Stimulated activated CD8-positive, alpha-beta memory T cell treated with anti-CD3 and anti-CD28 coated beads, Interleukin-12 subunit alpha, Interleukin-12 subunit beta, amount 100 ng/mL, for 1 hour (primary cell): ENCODE measurements at regions not wholly inside any gene's neighbourhood (a gene's known extent, or its start where the extent isn't known, plus 50 kb on each side); places are given as distances from the start of the nearest gene placed in this dataset.
"Not testable (repeated sequence)": the region's sequence is repeated elsewhere in the genome, so short reads cannot be mapped to it uniquely, and the experiment has no call there.

ENCODE experiments used
- DNase-seq: peaks from one replicate; pipeline ENCODE4 v3.0.0-alpha.2; 2020; ENCODE audit warnings: low read depth

DNA sequence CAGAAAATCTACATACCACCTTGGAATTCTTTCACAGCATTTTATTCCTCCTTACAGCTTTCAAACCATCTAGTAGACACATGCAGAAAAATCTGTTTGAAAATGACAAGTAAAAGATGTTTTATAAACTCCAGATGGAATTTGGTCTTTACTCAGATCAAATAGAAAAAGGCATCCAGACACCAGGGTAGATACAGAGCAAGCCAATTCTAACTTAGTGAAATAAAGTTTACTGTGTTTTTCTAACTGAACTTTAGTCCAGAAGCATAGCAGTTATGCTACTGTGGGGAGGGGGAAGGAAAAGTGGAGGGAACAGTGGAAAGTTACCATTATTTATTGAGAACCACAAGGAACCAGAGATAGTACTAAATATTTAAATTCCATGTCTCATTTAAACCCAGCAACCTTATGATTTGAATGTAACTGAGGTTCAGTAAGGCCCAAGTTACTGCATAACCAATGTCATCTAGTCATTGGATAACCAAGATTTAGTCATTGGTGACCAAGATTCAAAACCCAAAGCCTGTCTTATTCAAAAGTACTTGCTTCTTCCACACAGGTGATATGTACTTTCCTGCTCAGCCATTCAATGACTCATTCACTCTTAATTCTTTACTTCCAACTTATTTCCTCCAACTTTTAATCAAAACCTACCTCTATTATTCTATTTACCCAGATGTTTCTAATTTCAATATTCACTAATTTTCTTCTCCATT is 57.7 kb downstream of the RAD51AP2 start:
- DNase-seq, result no peak

- DNase-seq, result no peak
Observed at GRCh38 chr2:17455343-17455742, 62.9 kb downstream of the RAD51AP2 start.

DNA sequence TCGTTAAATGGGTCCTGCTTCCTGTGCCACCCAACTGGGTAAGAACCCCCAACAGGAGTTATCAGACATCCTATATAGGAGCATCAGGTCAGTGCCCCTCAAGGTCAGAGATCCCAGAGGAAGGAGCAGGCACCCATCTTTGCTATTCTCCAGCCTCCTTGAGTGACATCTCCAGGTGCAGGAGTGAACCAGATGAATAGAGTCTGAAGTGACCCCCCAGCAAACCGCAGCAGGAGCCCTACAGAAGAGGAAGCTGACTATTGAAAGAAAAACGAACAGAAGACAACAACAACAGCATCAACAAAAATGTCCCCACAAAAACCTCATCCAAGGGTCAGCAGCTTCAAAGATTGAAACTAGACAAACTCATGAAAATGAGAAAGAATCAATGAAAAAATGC is 72.0 kb downstream of the RAD51AP2 start:
- not testable (repeated sequence) for DNase-seq

GRCh38 chr2:17445744-17446143 is 72.5 kb downstream of the RAD51AP2 start:
- no peak for DNase-seq

DNA sequence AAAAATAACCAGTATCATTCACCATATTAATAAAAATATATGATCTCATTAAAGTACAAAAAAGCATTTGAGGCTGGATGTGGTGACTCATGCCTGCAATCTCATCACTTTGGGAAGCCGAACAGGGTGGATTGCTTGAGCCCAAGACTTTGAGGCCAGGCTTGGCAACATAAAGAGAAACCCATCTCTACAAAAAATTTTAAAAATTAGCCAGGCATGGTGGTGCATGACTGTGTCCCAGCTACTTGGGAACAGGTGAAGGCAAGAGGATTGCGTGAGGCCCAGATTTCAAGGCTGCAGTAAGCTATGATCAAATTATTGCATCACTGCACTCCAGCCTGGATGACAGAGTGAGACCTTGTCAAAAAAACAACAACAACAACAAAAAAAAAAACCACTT is 75.9 kb downstream of the RAD51AP2 start:
- no peak for DNase-seq

- no peak for DNase-seq
Observed at GRCh38 chr2:17441790-17442189, 76.5 kb downstream of the RAD51AP2 start.

DNA sequence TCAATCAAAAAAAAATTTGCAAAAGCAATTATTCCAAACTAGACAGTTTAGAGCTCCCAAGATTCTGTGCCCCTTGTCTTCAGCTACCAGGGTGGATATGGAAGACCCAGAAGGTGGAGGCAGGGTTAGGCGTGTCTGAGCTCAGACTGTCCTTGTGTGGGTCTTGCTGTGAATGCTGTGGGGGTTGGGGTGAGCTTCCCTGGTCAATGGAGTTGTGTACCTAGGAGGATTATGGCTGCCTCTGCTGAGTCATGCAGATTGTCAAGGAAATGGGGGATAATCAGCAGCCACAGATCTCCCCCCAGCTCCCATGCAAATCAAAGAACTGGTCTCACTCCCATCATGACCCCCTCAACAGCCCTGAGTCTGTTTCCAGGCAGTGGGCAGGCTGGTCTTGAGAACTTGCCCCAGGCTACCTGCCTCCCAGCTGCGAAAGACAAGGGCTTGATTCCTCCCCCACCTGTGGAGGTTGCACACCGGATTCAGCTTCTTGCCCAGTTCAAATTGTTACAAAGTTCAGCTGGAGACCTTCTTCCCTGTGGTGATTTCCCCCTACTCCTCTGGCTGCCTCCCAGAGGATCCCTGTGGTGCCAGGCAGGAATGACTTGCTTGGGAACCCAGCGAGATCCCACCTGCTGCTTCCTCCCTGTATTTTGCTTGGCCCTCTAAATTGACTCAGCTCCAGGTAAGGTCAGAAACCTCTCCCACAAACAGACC is 77.0 kb downstream of the RAD51AP2 start:
- DNase-seq, result no peak

DNA sequence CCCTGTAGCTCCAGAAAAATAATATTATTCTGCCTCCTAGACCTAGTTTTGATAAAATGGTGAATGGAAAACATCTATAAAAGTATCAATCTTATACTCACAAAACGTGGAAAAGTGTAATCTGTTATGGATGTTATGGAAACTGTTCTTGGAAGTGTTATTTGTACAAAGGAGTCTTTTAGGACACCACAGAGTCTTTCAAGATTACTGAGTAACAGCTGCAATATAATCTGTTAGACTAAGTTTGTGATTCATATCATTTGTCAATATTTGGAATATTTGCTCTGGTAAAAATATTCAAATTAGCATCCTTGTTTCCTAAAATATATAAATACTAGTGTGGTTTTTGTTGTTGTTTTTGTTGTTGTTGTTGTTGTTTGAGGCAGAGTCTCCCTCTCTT is 87.9 kb downstream of the RAD51AP2 start:
- no peak for DNase-seq

GRCh38 chr2:17429130-17429529 is 89.1 kb downstream of the RAD51AP2 start:
- DNase-seq, result no peak

- DNase-seq, result no peak
Observed at GRCh38 chr2:17427401-17427800, 90.8 kb downstream of the RAD51AP2 start.

- DNase-seq, result no peak
Observed at GRCh38 chr2:17426743-17427142, 91.5 kb downstream of the RAD51AP2 start.

DNA sequence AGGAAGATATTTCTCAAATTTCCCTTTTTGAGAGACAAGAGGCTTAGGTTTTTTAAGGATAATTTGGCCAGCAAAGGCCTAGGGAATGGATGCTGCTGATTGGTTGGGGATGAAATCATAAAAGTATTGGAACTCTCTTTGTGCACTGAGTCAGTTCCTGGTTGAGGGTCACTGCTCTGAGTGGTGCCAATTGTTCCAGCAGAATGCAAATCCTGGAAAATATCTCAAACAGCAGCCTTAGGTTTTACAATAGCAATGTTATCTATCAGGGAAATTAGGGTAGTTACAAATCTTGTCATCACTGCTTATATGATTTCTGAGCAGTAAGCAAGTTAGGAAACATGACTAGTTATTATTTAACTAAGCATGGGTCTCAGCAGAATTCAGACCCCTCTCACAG is 96.2 kb downstream of the RAD51AP2 start:
- no peak for DNase-seq

- DNase-seq, result no peak
Observed at GRCh38 chr2:17416884-17417391, 101.3 kb downstream of the RAD51AP2 start.

DNA sequence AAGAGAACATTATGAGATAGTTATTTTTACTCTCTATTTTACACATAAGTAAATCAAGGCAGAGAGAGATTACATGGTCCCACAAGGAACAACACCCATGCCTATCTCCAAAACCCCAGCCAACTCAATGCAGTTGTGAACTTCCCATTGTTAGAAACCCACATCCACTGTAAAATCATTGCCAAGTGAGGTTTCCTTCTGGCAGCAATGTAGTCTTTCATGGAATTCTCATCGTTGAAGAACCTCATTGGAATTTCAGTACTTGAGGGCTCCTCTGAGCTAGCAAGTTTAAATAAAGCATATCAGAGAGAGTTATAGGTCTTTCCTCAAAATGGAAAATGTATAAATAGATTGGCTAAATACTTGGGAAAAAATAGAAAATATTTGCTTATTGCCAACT is 105.2 kb downstream of the RAD51AP2 start:
- DNase-seq, result no peak

DNA sequence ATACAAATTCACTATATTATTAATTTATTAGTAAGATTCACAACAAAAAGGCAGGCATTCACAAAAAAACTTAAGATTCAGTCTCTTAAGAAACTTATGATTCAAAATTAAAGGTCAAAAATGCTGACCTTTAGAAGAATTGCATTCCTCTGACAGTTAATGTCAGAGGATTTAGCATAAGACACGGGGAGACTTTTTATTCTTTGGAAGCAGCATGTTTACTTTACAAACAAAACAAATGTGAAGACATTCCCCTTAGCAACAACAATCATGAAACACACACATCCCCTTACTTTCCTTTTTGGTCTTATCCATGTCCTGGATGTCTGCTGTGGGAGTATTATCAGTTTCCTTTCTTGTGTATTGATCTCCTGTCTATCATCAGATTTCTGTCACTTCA is 117.1 kb downstream of the RAD51AP2 start:
- no peak for DNase-seq

DNA sequence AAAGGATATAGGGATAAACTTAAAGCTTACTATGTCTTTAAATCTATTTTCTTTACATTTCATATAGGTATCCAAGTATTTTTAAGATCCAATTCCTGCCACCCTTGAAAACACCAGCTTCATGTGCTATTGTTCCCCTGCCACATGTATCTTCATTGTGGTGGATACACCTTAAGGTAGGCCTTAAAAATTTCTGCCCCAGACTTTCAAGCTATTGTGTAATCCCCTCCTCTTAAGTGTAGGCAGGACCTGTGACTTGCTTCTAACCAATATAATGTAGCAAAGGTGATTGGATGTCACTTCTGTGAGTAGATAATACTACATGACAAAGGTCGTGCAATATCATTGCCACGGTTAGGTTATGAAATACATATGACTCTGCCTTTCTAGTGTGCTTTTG is 119.5 kb downstream of the RAD51AP2 start:
- no peak for DNase-seq

GRCh38 chr2:17388798-17389197 is 129.4 kb downstream of the RAD51AP2 start:
- DNase-seq, result no peak

DNA sequence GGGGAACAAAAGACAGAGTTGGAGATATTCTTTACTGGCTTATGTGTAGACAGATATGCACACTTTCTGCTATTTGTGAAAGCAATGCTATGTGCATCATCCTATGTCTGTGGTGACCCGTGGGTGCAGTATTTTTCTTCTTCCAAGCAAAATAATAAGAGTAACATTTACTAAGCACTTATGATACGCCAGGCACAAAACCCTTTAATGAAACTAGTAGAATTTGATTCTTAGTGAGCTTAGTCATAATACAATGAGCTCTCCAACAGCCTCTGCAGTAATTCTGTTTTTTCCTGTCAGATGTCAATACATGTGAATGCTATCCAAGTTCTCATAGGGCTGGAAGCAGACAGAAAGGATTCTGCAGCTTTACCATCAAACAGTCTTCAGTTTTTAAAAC is 130.6 kb downstream of the RAD51AP2 start:
- DNase-seq, result no peak

DNA sequence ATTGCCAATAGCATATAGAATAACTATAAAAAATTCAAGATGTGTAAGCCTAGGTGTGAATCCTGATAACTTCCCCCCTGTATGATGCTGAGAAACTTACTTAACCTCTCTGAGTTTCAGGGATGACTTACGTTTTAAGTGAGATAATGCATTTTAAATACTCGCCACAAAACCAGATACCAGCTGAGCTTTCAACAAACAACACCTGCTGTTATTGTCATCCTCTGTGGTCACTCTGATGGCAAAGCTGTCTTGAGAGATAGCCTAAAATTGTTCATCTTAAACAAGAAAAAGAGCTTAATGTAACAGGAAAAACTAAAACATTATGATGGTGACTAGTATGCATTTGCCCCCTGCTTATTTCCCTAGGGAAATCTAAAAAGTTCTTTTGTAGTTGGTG is 131.5 kb downstream of the RAD51AP2 start:
- no peak for DNase-seq

DNA sequence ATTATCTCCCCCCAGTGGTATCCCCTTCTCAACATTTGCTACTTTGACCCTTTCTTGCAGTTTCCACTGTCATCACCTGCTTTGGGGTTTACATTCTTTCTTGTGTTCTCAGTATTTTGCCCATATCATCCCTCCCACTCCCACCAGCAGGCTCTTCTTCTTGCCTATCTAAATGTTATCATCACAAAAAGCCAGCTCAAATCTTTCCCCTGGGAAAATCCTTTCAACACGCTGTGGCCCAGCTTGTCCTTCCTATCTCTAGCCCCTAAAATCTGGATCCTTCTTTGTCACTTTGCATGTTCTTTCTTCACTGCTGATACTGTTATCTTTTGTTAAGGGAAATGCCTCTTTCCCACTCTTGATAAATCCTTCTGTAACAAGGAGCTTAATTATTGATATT is 138.2 kb downstream of the RAD51AP2 start:
- no peak for DNase-seq

DNA sequence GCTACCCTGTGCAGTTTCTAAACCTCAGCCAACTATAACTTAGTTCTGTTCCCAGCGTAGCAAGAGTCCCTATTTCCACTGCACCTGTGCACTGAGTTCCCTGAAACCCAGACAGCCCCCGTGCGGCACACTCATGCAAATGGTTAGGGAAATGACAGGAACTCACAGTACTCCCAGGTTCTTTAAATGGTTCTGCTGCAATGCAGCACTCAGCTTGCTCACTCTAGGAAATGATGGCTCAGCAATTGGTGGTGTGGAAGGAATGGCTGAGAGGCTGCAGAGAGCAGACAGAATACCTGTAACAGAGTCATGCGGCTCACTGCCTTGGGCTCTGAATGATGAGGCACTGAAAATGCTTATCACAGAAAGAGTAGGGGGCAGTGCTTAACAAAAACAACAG is 143.0 kb downstream of the RAD51AP2 start:
- DNase-seq, result no peak

- DNase-seq, result no peak
Observed at GRCh38 chr2:17373741-17374140, 144.5 kb downstream of the RAD51AP2 start.

DNA sequence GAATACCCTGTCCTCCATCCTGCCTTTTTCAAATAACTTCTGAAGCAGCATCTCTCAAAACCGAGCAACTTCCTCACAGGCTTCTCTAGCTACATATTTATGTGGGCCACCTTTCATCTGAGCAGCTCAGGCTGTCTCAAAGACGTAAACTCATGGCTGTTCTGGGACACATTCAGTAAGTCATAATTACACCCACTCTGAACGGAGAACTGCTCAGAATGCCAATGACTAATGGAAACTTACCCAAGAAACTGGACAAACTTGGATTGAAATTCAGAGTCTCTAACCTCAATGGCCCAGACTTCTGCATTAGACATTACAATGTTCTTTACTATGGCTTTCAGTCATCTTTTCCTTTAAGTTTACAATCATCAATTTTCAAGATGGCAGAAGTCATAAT is 145.2 kb downstream of the RAD51AP2 start:
- DNase-seq, result no peak

DNA sequence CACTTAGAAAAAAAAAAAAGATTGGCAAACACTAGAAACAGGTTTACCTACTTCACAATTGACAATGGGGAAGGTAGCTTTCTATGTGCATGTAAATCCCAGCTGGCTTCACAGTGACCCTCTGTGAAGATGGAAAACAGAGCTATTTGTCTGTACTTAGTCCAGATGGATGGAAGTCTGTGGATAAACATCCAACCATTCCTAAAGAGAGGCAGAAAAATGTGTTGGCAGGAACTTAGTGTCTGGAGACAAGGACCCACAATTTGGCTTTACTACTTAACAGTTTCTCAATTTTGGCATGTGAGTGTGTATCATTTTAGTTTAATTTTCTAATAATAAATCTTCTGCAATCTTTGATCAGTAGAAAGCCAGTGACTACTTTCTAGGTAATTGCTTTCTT is 154.4 kb downstream of the RAD51AP2 start:
- DNase-seq, result no peak
